ENCODE measurements at regions not wholly inside any gene's neighbourhood (a gene's known extent, or its start where the extent isn't known, plus 50 kb on each side); places are given as distances from the start of the nearest gene placed in this dataset.

- no peak for TF ChIP-seq SCRT2 (tag by site-specific recombination; IDR thresholded peaks at IDR 0.05)
- TF ChIP-seq KLF10 (tag by site-specific recombination; IDR thresholded peaks at IDR 0.05) = no peak
- TF ChIP-seq ZNF311 (tag by site-specific recombination; IDR thresholded peaks at IDR 0.05; ENCODE audit: borderline replicate concordance) = no peak
- no peak for TF ChIP-seq MYNN (tag by site-specific recombination; IDR thresholded peaks at IDR 0.05; ENCODE audit: borderline replicate concordance)
- no peak for TF ChIP-seq CTCF (tag by site-specific recombination; IDR thresholded peaks at IDR 0.05)
- TF ChIP-seq ZFHX2 (tag by site-specific recombination; conservative IDR thresholded peaks at IDR 0.05) = no peak
- TF ChIP-seq, protein P1, sequence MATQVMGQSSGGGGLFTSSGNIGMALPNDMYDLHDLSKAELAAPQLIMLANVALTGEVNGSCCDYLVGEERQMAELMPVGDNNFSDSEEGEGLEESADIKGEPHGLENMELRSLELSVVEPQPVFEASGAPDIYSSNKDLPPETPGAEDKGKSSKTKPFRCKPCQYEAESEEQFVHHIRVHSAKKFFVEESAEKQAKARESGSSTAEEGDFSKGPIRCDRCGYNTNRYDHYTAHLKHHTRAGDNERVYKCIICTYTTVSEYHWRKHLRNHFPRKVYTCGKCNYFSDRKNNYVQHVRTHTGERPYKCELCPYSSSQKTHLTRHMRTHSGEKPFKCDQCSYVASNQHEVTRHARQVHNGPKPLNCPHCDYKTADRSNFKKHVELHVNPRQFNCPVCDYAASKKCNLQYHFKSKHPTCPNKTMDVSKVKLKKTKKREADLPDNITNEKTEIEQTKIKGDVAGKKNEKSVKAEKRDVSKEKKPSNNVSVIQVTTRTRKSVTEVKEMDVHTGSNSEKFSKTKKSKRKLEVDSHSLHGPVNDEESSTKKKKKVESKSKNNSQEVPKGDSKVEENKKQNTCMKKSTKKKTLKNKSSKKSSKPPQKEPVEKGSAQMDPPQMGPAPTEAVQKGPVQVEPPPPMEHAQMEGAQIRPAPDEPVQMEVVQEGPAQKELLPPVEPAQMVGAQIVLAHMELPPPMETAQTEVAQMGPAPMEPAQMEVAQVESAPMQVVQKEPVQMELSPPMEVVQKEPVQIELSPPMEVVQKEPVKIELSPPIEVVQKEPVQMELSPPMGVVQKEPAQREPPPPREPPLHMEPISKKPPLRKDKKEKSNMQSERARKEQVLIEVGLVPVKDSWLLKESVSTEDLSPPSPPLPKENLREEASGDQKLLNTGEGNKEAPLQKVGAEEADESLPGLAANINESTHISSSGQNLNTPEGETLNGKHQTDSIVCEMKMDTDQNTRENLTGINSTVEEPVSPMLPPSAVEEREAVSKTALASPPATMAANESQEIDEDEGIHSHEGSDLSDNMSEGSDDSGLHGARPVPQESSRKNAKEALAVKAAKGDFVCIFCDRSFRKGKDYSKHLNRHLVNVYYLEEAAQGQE (tag by site-specific recombination; IDR thresholded peaks at IDR 0.05) = no peak
- TF ChIP-seq ZNF707 (tag by site-specific recombination; IDR thresholded peaks at IDR 0.05) = no peak
- TF ChIP-seq ZEB2 (tag by site-specific recombination; IDR thresholded peaks at IDR 0.05) = no peak
- no peak for TF ChIP-seq ZNF274 (IDR thresholded peaks at IDR 0.05; ENCODE audit: low read length)
- TF ChIP-seq ZNF274 (tag by site-specific recombination; IDR thresholded peaks at IDR 0.05; ENCODE audit: borderline replicate concordance) = no peak
Observed at GRCh38 chr10:108765794-108766193, 1157.5 kb downstream of the XPNPEP1 start.
